SIG-M5 treated with dmso at 0.1 percent for 504 hours (cell line): ENCODE measurements at regions not wholly inside any gene's neighbourhood (a gene's known extent, or its start where the extent isn't known, plus 50 kb on each side); places are given as distances from the start of the nearest gene placed in this dataset.

ENCODE experiments used
- DNase-seq: peaks from one replicate; lab custom pipeline; 2025; ENCODE audit not compliant: unreplicated experiment; lab: John Stamatoyannopoulos, UW

GRCh38 chr1:65741993-65742392 lies 50.7 kb upstream of the PDE4B start:
- no peak for DNase-seq
